ENCODE measurements at regions not wholly inside any gene's neighbourhood (a gene's known extent, or its start where the extent isn't known, plus 50 kb on each side); places are given as distances from the start of the nearest gene placed in this dataset.

DNA sequence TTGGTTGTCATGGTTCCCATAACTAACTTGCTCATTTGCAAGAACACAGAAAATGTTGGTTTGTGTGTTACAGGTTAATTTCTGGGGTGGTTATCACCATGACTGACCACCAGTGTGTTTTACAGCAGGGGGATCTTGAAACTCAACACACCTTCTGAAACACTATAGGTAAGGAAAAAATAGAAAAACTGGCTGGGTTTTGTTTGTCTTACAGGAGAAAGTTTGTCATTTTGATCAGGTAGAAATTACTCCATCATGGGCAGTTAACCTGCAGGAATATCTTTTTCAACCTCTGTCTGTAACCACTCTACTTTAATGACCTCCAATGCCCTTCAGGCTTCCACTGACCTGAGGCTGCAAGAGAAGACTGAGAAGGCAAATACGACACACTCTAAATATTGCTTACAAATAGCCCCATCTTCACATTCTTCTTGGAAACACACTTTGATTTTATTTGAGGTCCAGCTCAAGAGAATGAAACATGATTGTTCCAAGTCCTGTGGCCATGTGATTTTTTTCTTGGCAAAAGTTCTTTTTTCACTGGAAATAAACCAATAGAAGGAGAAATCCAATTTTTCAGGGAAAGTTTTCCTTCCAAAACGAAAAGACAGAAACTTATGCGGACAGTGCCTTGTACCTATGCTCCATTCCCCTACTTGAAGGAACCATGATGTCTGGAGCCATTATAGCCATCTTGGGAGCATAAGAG, 428.7 kb upstream of the SALL1 start:
- TF ChIP-seq EP300 (IDR thresholded peaks at IDR 0.05; ENCODE audit: borderline replicate concordance) (no peak), YY1 (IDR thresholded peaks at IDR 0.05; ENCODE audit: low read depth) (no peak), REST (IDR thresholded peaks at IDR 0.05; ENCODE audit: low read depth) (no peak), TAF1 (IDR thresholded peaks at IDR 0.05; ENCODE audit: low read depth) (no peak), FOXM1 (IDR thresholded peaks at IDR 0.05; ENCODE audit: borderline replicate concordance, low read depth) (no peak)
